ENCODE measurements at regions not wholly inside any gene's neighbourhood (a gene's known extent, or its start where the extent isn't known, plus 50 kb on each side); places are given as distances from the start of the nearest gene placed in this dataset.

GRCh38 chr10:76736815-76737618 lies 900.6 kb downstream of the KCNMA1 start:
- Histone ChIP-seq H3K4me2 (ENCODE audit: extremely low read depth, insufficient read depth, low read length) (no peak overlapping the region), H3K9ac (ENCODE audit: insufficient read depth, low read length) (no peak overlapping the region), H3K36me3 (ENCODE audit: control insufficient read depth, insufficient read depth, low read length) (no peaks in the 10 kb centered on the region), H4K20me1 (ENCODE audit: control insufficient read depth, extremely low read depth, insufficient read depth, low read length) (no peaks in the 10 kb centered on the region), H3K4me3 (replicated peaks in 1 of 4; ENCODE audit: control extremely low read depth in 1 of 4, insufficient read depth in 1 of 4, low read depth in 3 of 4, low read length in 4 of 4) (no peak overlapping the region), H3K79me2 (ENCODE audit: control insufficient read depth, insufficient read depth, low read length) (no peaks in the 10 kb centered on the region), H3K4me1 (ENCODE audit: control insufficient read depth, extremely low read depth, insufficient read depth, low read length) (no peaks in the 10 kb centered on the region), H3K27ac (ENCODE audit: insufficient read depth, low read length) (no peak overlapping the region), H3K27me3 (ENCODE audit: control insufficient read depth, insufficient read depth, low read length) (no peaks in the 10 kb centered on the region), H3K9me3 (ENCODE audit: control insufficient read depth, insufficient read depth, low read depth, low read length) (no peaks in the 10 kb centered on the region), H2AFZ (ENCODE audit: low read length) (no peak overlapping the region)
- no peak for DNase-seq (ENCODE audit: low read depth in 2 of 2)
- TF ChIP-seq EZH2 (IDR thresholded peaks at IDR 0.05; ENCODE audit: low read length, missing control alignments) (no peak), CTCF (conservative IDR thresholded peaks at IDR 0.05 in 1 of 2, IDR thresholded peaks at IDR 0.05 in 1 of 2; ENCODE audit: low read depth in 1 of 2, low read length in 2 of 2) (no peak)

- no peaks in the 10 kb centered on the region for H3K9me3 ChIP-seq (ENCODE audit: control insufficient read depth, insufficient read depth, low read depth, low read length)
- no peaks in the 10 kb centered on the region for H3K27me3 ChIP-seq (ENCODE audit: control insufficient read depth, insufficient read depth, low read length)
- H2AFZ ChIP-seq (ENCODE audit: low read length) = no peak overlapping the region
- no peak overlapping the region for H3K27ac ChIP-seq (ENCODE audit: insufficient read depth, low read length)
- no peak for DNase-seq (ENCODE audit: low read depth in 2 of 2)
- H3K4me3 ChIP-seq (replicated peaks in 1 of 4; ENCODE audit: control extremely low read depth in 1 of 4, insufficient read depth in 1 of 4, low read depth in 3 of 4, low read length in 4 of 4) = no peak overlapping the region
- H3K9ac ChIP-seq (ENCODE audit: insufficient read depth, low read length) = no peak overlapping the region
- TF ChIP-seq CTCF (conservative IDR thresholded peaks at IDR 0.05 in 1 of 2, IDR thresholded peaks at IDR 0.05 in 1 of 2; ENCODE audit: low read depth in 1 of 2, low read length in 2 of 2) (no peak), EZH2 (IDR thresholded peaks at IDR 0.05; ENCODE audit: low read length, missing control alignments) (no peak)
- H3K4me2 ChIP-seq (ENCODE audit: extremely low read depth, insufficient read depth, low read length) = no peak overlapping the region
- H3K4me1 ChIP-seq (ENCODE audit: control insufficient read depth, extremely low read depth, insufficient read depth, low read length) = no peaks in the 10 kb centered on the region
- no peaks in the 10 kb centered on the region for H3K36me3 ChIP-seq (ENCODE audit: control insufficient read depth, insufficient read depth, low read length)
- no peaks in the 10 kb centered on the region for H4K20me1 ChIP-seq (ENCODE audit: control insufficient read depth, extremely low read depth, insufficient read depth, low read length)
- H3K79me2 ChIP-seq (ENCODE audit: control insufficient read depth, insufficient read depth, low read length) = no peaks in the 10 kb centered on the region
Observed at GRCh38 chr10:76736392-76736791, 901.2 kb downstream of the KCNMA1 start.

- no peak overlapping the region for H2AFZ ChIP-seq (ENCODE audit: low read length)
Observed at GRCh38 chr10:76735866-76736265, 901.7 kb downstream of the KCNMA1 start.

More at GRCh38 chr10:76735866-76736265, 901.7 kb downstream of the KCNMA1 start:
- Histone ChIP-seq H4K20me1 (ENCODE audit: control insufficient read depth, extremely low read depth, insufficient read depth, low read length) (no peaks in the 10 kb centered on the region), H3K9ac (ENCODE audit: insufficient read depth, low read length) (no peak overlapping the region), H3K27me3 (ENCODE audit: control insufficient read depth, insufficient read depth, low read length) (no peaks in the 10 kb centered on the region), H3K27ac (ENCODE audit: insufficient read depth, low read length) (no peak overlapping the region), H3K4me2 (ENCODE audit: extremely low read depth, insufficient read depth, low read length) (no peak overlapping the region), H3K36me3 (ENCODE audit: control insufficient read depth, insufficient read depth, low read length) (no peaks in the 10 kb centered on the region), H3K79me2 (ENCODE audit: control insufficient read depth, insufficient read depth, low read length) (no peaks in the 10 kb centered on the region), H3K4me3 (replicated peaks in 1 of 4; ENCODE audit: control extremely low read depth in 1 of 4, insufficient read depth in 1 of 4, low read depth in 3 of 4, low read length in 4 of 4) (no peak overlapping the region), H3K4me1 (ENCODE audit: control insufficient read depth, extremely low read depth, insufficient read depth, low read length) (no peaks in the 10 kb centered on the region), H3K9me3 (ENCODE audit: control insufficient read depth, insufficient read depth, low read depth, low read length) (no peaks in the 10 kb centered on the region)
- no peak for TF ChIP-seq EZH2 (IDR thresholded peaks at IDR 0.05; ENCODE audit: low read length, missing control alignments)
- no peak for TF ChIP-seq CTCF (conservative IDR thresholded peaks at IDR 0.05 in 1 of 2, IDR thresholded peaks at IDR 0.05 in 1 of 2; ENCODE audit: low read depth in 1 of 2, low read length in 2 of 2)
- no peak for DNase-seq (ENCODE audit: low read depth in 2 of 2)
